Natural killer cell (primary cell): ENCODE measurements at regions not wholly inside any gene's neighbourhood (a gene's known extent, or its start where the extent isn't known, plus 50 kb on each side); places are given as distances from the start of the nearest gene placed in this dataset.

ENCODE experiments used
- ATAC-seq, 3 donors: fragments of 150-1000 bp in 2 of 3; fragments of 200-7000 bp in 1 of 3; cut with Tn5 transposase; 1 replicate in 1 of 3; 2 replicates in 2 of 3; pipeline ENCODE4 v1.10.0; 2021; ENCODE audit warnings: mild to moderate bottlenecking in 2 of 3, moderate library complexity in 2 of 3
- DNase-seq, 2 donors: peaks; one replicate each; pipeline versions ENCODE4 v3.0.0 to v3.0.0-alpha.2; 2013 to 2021; ENCODE audit warnings: mixed read lengths in 1 of 2
- H3K27ac ChIP-seq: one replicate; pipeline ENCODE4 v1.5.1; 2013; ENCODE audit warnings: mild to moderate bottlenecking, low read length
- H3K27me3 ChIP-seq: one replicate; pipeline ENCODE4 v1.6.1; 2013; ENCODE audit warnings: low read length; ENCODE audit not compliant: control insufficient read depth, insufficient read depth
- H3K36me3 ChIP-seq: one replicate; pipeline ENCODE4 v1.6.1; 2013; ENCODE audit warnings: low read length; ENCODE audit not compliant: control insufficient read depth, insufficient read depth
- H3K4me1 ChIP-seq: one replicate; pipeline ENCODE4 v1.6.1; 2013; ENCODE audit warnings: low read length; ENCODE audit not compliant: control insufficient read depth, insufficient read depth
- H3K4me3 ChIP-seq: one replicate; pipeline ENCODE4 v1.5.1; 2013; ENCODE audit warnings: low read length
- H3K9me3 ChIP-seq: one replicate; pipeline ENCODE4 v1.6.1; 2013; ENCODE audit warnings: low read length; ENCODE audit not compliant: control insufficient read depth, insufficient read depth
- H3K27ac Mint-ChIP-seq, 2 donors: one replicate each; pipeline ENCODE4 v1.8.0; 2022; ENCODE audit warnings: mild to moderate bottlenecking in 2 of 2, mixed read lengths in 2 of 2, moderate library complexity in 1 of 2
- H3K27me3 Mint-ChIP-seq, 2 donors: one replicate each; pipeline ENCODE4 v1.8.0; 2022; ENCODE audit warnings: low read depth in 2 of 2, mixed read lengths in 2 of 2
- H3K36me3 Mint-ChIP-seq: one replicate; pipeline ENCODE4 v1.8.0; 2022; ENCODE audit warnings: mixed read lengths
- H3K4me1 Mint-ChIP-seq, 2 donors: one replicate each; pipeline ENCODE4 v1.8.0; 2022; ENCODE audit warnings: mixed read lengths in 2 of 2
- H3K4me3 Mint-ChIP-seq: one replicate; pipeline ENCODE4 v1.8.0; 2022; ENCODE audit warnings: mild to moderate bottlenecking, moderate library complexity, mixed read lengths
- H3K9me3 Mint-ChIP-seq, 2 donors: one replicate each; pipeline ENCODE4 v1.8.0; 2022; ENCODE audit warnings: mixed read lengths in 2 of 2
- WGBS: methylation state at CpG from one replicate; pipeline ENCODE4 v1.1.7; 2013; ENCODE audit warnings: missing lambda C conversion rate; ENCODE audit not compliant: insufficient coverage; 5-methylcytosine and 5-hydroxymethylcytosine counted together
- intact Hi-C: fragments of 100-400 bp; cut with micrococcal nuclease; formaldehyde crosslinking; loops from one replicate; pipeline ENCODE4 v1.14.2; 2022
- TF ChIP-seq, protein P1 (sequence below): fragments of 200-600 bp; IDR thresholded peaks from one replicate; pipeline ENCODE4 v1.8.0; 2022; ENCODE audit warnings: antibody characterized with exemption

DNA sequence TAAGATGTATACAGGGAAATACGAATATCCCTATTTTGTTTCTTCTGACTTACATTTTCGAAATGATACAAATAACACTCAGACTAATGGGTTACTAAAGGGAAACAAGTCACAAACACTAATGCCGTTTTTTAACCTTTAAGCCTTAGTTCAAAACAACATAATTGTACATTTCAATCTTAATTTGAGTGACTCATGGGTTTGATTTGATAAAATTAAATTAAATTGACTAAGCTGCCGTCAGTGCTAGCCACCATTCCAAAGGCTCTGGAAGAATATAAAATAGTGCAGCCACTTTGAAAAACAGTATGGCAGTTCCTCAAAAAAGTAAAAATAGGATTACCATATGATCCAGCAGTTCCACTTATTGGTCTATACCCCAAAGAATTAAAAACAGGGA, 133.8 kb upstream of the NT5C1B start:
- no peak overlapping the region for H3K27ac ChIP-seq
- H3K9me3 Mint-ChIP-seq = peaks cover 12 to 17% of the 10 kb centered on the region in 2 donors
- H3K36me3 Mint-ChIP-seq = peaks cover 7% of the 10 kb centered on the region
- no peaks in the 10 kb centered on the region for H3K36me3 ChIP-seq
- no peak overlapping the region for H3K27ac Mint-ChIP-seq
- no peak overlapping the region for H3K4me3 Mint-ChIP-seq
- H3K27me3 ChIP-seq = no peaks in the 10 kb centered on the region
- no peaks in the 10 kb centered on the region for H3K4me1 ChIP-seq
- 92% methylated on average over 1 of the region's 4 CpGs for WGBS
- no peak overlapping the region for H3K4me3 ChIP-seq
- TF ChIP-seq, protein P1, sequence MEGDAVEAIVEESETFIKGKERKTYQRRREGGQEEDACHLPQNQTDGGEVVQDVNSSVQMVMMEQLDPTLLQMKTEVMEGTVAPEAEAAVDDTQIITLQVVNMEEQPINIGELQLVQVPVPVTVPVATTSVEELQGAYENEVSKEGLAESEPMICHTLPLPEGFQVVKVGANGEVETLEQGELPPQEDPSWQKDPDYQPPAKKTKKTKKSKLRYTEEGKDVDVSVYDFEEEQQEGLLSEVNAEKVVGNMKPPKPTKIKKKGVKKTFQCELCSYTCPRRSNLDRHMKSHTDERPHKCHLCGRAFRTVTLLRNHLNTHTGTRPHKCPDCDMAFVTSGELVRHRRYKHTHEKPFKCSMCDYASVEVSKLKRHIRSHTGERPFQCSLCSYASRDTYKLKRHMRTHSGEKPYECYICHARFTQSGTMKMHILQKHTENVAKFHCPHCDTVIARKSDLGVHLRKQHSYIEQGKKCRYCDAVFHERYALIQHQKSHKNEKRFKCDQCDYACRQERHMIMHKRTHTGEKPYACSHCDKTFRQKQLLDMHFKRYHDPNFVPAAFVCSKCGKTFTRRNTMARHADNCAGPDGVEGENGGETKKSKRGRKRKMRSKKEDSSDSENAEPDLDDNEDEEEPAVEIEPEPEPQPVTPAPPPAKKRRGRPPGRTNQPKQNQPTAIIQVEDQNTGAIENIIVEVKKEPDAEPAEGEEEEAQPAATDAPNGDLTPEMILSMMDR = no peak
- intact Hi-C loops = no loop called here
- H3K9me3 ChIP-seq = no peaks in the 10 kb centered on the region
- ATAC-seq (no peak), DNase-seq (no peak)
- H3K4me1 Mint-ChIP-seq = no peaks in the 10 kb centered on the region
- H3K27me3 Mint-ChIP-seq = no peaks in the 10 kb centered on the region

DNA sequence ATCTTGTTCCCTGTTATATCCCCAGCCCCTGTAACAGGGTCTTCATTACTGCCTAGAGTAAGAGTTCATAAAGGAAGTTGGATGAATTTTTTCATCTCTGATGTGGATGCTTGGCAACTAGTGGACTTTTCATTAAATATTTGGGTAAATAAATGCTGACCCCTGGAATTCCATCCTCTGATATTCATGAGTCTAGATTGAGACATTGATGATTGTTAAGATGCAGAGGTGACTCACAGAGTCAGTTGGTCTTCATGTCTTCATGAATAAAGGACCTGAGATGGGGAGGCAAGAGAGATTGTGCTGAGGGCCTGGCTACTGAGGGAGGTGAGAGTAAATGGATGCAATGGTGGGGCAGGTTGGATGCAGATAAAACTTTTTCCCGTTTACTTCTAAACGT, 132.7 kb upstream of the NT5C1B start:
- 96% methylated on average over 2 of the region's 2 CpGs for WGBS
- no peaks in the 10 kb centered on the region for H3K27me3 Mint-ChIP-seq
- no peak overlapping the region for H3K27ac Mint-ChIP-seq
- DNase-seq (no peak), ATAC-seq (no peak)
- Histone ChIP-seq H3K4me1 (no peaks in the 10 kb centered on the region), H3K36me3 (no peaks in the 10 kb centered on the region), H3K27ac (no peak overlapping the region), H3K4me3 (no peak overlapping the region), H3K27me3 (no peaks in the 10 kb centered on the region), H3K9me3 (no peaks in the 10 kb centered on the region)
- H3K36me3 Mint-ChIP-seq = peaks cover 7% of the 10 kb centered on the region
- no peaks in the 10 kb centered on the region for H3K4me1 Mint-ChIP-seq
- TF ChIP-seq, protein P1 = no peak
- intact Hi-C loops = no loop called here
- peaks cover 15 to 24% of the 10 kb centered on the region in 2 donors for H3K9me3 Mint-ChIP-seq
- H3K4me3 Mint-ChIP-seq = no peak overlapping the region

DNA sequence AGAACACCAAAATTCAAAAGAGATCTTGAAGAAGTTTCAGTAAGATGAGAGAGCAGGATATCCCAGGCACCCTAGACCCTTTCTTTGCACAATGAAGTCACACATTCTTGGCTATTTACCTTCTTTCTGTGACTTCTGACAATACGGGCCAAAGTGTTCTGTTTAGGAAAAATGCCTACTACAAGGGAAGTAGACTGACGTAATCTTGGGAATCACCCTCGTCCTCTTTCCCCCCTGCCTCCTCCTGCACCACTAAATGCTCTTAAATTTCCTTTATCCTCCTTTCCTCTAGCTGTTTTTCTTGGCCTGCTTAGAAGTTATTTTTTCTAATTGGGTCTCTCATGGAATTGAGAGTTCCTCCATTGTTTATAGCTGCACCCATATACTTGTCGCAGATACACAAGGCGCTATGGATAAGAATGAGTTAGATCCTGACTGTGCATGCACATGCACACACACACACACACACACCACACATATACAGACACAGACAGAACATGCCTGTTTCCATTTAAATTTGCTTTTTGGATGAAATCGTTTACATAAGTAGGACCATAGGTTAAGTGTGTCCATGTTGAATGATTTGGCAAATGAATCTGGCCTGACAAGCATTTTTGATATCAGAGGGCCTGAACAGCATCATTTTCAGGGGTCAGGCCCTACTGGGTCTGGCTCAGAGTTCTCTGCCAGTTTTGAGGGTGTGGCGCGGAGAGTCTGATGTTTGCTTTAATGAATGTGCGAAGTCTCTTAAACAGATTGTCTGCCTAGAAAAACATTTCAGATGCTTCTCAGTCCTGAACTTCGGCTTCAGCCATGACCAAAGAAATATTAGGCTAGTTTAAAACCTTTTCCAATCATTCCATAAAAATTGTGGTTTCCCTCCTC, 131.9 kb upstream of the NT5C1B start:
- TF ChIP-seq, protein P1 = no peak
- no peak for ATAC-seq
- no peak overlapping the region for H3K4me3 ChIP-seq

More for the DNA sequence above, 131.9 kb upstream of the NT5C1B start:
- H3K27ac Mint-ChIP-seq = no peak overlapping the region
- no peaks in the 10 kb centered on the region for H3K27me3 Mint-ChIP-seq
- H3K4me1 Mint-ChIP-seq = no peaks in the 10 kb centered on the region
- no peak overlapping the region for H3K27ac ChIP-seq
- WGBS = 90% methylated on average over 10 of the region's 10 CpGs
- no peaks in the 10 kb centered on the region for H3K36me3 ChIP-seq
- no peak for DNase-seq
- H3K9me3 Mint-ChIP-seq = peaks cover 15 to 24% of the 10 kb centered on the region in 2 donors
- no peaks in the 10 kb centered on the region for H3K4me1 ChIP-seq
- intact Hi-C loops = no loop called here
- peaks cover 7% of the 10 kb centered on the region for H3K36me3 Mint-ChIP-seq
- no peaks in the 10 kb centered on the region for H3K27me3 ChIP-seq
- H3K4me3 Mint-ChIP-seq = no peak overlapping the region
- no peaks in the 10 kb centered on the region for H3K9me3 ChIP-seq
